NCI-H128 (cell line): ENCODE measurements at regions not wholly inside any gene's neighbourhood (a gene's known extent, or its start where the extent isn't known, plus 50 kb on each side); places are given as distances from the start of the nearest gene placed in this dataset.

Experiments
- DNase-seq: peaks from one replicate; lab custom pipeline; 2025; ENCODE audit not compliant: unreplicated experiment; lab: John Stamatoyannopoulos, UW

GRCh38 chr11:116601814-116602636 is 170.8 kb downstream of the BUD13 start:
- no peak for DNase-seq

GRCh38 chr11:116600930-116601329 is 171.9 kb downstream of the BUD13 start:
- DNase-seq = no peak

GRCh38 chr11:116598556-116598955 is 174.2 kb downstream of the BUD13 start:
- DNase-seq = no peak

GRCh38 chr11:116598036-116598435 is 174.8 kb downstream of the BUD13 start:
- DNase-seq = no peak

GRCh38 chr11:116596346-116597260 is 176.2 kb downstream of the BUD13 start:
- DNase-seq = no peak

- DNase-seq = no peak
Observed at GRCh38 chr11:116595305-116595880, 177.4 kb downstream of the BUD13 start.

- DNase-seq = no peak
Observed at GRCh38 chr11:116590844-116591570, 181.8 kb downstream of the BUD13 start.

- no peak for DNase-seq
Observed at GRCh38 chr11:116589402-116589801, 183.4 kb downstream of the BUD13 start.

- no peak for DNase-seq
Observed at GRCh38 chr11:116586392-116586791, 186.4 kb downstream of the BUD13 start.

GRCh38 chr11:116582571-116582970 is 190.2 kb downstream of the BUD13 start:
- no peak for DNase-seq

GRCh38 chr11:116581349-116581748 is 191.4 kb downstream of the BUD13 start:
- no peak for DNase-seq

GRCh38 chr11:116580799-116581198 is 192.0 kb downstream of the BUD13 start:
- DNase-seq = no peak

- DNase-seq = no peak
Observed at GRCh38 chr11:116579857-116580727, 192.7 kb downstream of the BUD13 start.

GRCh38 chr11:116579031-116579653 is 193.6 kb downstream of the BUD13 start:
- no peak for DNase-seq

GRCh38 chr11:116577956-116578355 is 194.8 kb downstream of the BUD13 start:
- no peak for DNase-seq

- no peak for DNase-seq
Observed at GRCh38 chr11:116577273-116577672, 195.5 kb downstream of the BUD13 start.

GRCh38 chr11:116576526-116576925 is 196.3 kb downstream of the BUD13 start:
- no peak for DNase-seq

- no peak for DNase-seq
Observed at GRCh38 chr11:116567721-116568242, 205.0 kb downstream of the BUD13 start.

- DNase-seq = no peak
Observed at GRCh38 chr11:116563712-116564047, 209.1 kb downstream of the BUD13 start.
